Loucy (cell line): ENCODE measurements at regions not wholly inside any gene's neighbourhood (a gene's known extent, or its start where the extent isn't known, plus 50 kb on each side); places are given as distances from the start of the nearest gene placed in this dataset.

Experiments used
- H2AFZ ChIP-seq: fragments of 200-600 bp; sonication (generic); 2 replicates; pipeline ENCODE4 v1.6.0; 2016; ENCODE audit warnings: antibody characterized with exemption, mild to moderate bottlenecking, low read length, moderate library complexity
- H3F3A ChIP-seq: fragments of 200-600 bp; 2 replicates; pipeline ENCODE4 v1.6.0; 2016; ENCODE audit warnings: antibody characterized with exemption, low read depth, mild to moderate bottlenecking
- H3K27me3 ChIP-seq: fragments of 200-600 bp; sonication (generic); 2 replicates; pipeline ENCODE4 v1.6.1; 2014; ENCODE audit warnings: low read length, mild to moderate bottlenecking; ENCODE audit not compliant: insufficient read depth, poor library complexity, severe bottlenecking
- H3K36me3 ChIP-seq: fragments of 200-600 bp; sonication (generic); 2 replicates; pipeline ENCODE4 v1.6.1; 2016; ENCODE audit warnings: low read length; ENCODE audit not compliant: insufficient read depth
- H3K4me1 ChIP-seq: fragments of 200-600 bp; sonication (generic); 2 replicates; pipeline ENCODE4 v1.5.1; 2014; ENCODE audit warnings: low read length, mild to moderate bottlenecking; ENCODE audit not compliant: insufficient read depth, poor library complexity, severe bottlenecking
- H3K4me2 ChIP-seq: fragments of 200-600 bp; sonication (generic); 2 replicates; pipeline ENCODE4 v1.6.0; 2014; ENCODE audit warnings: antibody characterized with exemption, low read length, low read depth, mild to moderate bottlenecking; ENCODE audit not compliant: poor library complexity, severe bottlenecking
- H3K4me3 ChIP-seq: fragments of 200-600 bp; sonication (generic); 2 replicates; pipeline ENCODE4 v1.5.1; 2014; ENCODE audit warnings: low read length, mild to moderate bottlenecking, mixed read lengths; ENCODE audit not compliant: poor library complexity, severe bottlenecking
- H3K79me2 ChIP-seq: fragments of 200-600 bp; sonication (generic); 2 replicates; pipeline ENCODE4 v1.6.1; 2014; ENCODE audit warnings: low read length; ENCODE audit not compliant: insufficient read depth
- H3K9ac ChIP-seq: fragments of 200-600 bp; sonication (generic); 2 replicates; pipeline ENCODE4 v1.6.0; 2014; ENCODE audit warnings: mild to moderate bottlenecking, low read depth, low read length, moderate library complexity; ENCODE audit not compliant: poor library complexity, severe bottlenecking
- H3K9me2 ChIP-seq: fragments of 200-600 bp; sonication (generic); replicated peaks from 2 replicates; pipeline ENCODE4 v1.6.1; 2016; ENCODE audit warnings: low read depth, low read length, mixed read lengths
- H3K9me3 ChIP-seq: fragments of 200-600 bp; sonication (generic); 2 replicates; pipeline ENCODE4 v1.6.1; 2014; ENCODE audit warnings: mild to moderate bottlenecking, antibody characterized with exemption, low read length, low read depth; ENCODE audit not compliant: insufficient read depth
- H4K20me1 ChIP-seq: fragments of 200-600 bp; sonication (generic); 2 replicates; pipeline ENCODE4 v1.6.0; 2014; ENCODE audit warnings: antibody characterized with exemption, low read length, mild to moderate bottlenecking; ENCODE audit not compliant: insufficient read depth, poor library complexity, severe bottlenecking
- CTCF ChIP-seq: fragments of 200-600 bp; sonication (generic); conservative IDR thresholded peaks from 2 replicates; pipeline ENCODE4 v1.5.1; 2014; ENCODE audit warnings: mild to moderate bottlenecking, antibody characterized with exemption, low read length
- EZH2phosphoT487 ChIP-seq: fragments of 200-600 bp; IDR thresholded peaks from 2 replicates; pipeline ENCODE4 v1.6.1; 2018; ENCODE audit warnings: antibody characterized with exemption, mild to moderate bottlenecking, moderate library complexity, borderline replicate concordance

- TF ChIP-seq CTCF (no peak), EZH2phosphoT487 (no peak)
- Histone ChIP-seq H4K20me1 (no peaks in the 10 kb centered on the region), H3K27me3 (no peaks in the 10 kb centered on the region), H3K9me2 (no peaks in the 10 kb centered on the region), H3K4me1 (peaks cover 9% of the 10 kb centered on the region), H3K36me3 (no peaks in the 10 kb centered on the region), H3K9me3 (no peaks in the 10 kb centered on the region), H3K9ac (no peak overlapping the region), H3K79me2 (no peaks in the 10 kb centered on the region), H3K4me2 (no peak overlapping the region), H3F3A (no peaks in the 10 kb centered on the region), H3K4me3 (no peak overlapping the region), H2AFZ (no peak overlapping the region)
These were observed 267.7 kb upstream of the RASA1 start for GRCh38 chr5:86999951-87000350.

GRCh38 chr5:87002485-87002884 lies 265.2 kb upstream of the RASA1 start:
- Histone ChIP-seq H3K4me3 (no peak overlapping the region), H3K4me2 (no peak overlapping the region), H3F3A (no peaks in the 10 kb centered on the region), H3K27me3 (no peaks in the 10 kb centered on the region), H3K4me1 (no peaks in the 10 kb centered on the region), H2AFZ (no peak overlapping the region), H3K9me3 (no peaks in the 10 kb centered on the region), H4K20me1 (no peaks in the 10 kb centered on the region), H3K9ac (no peak overlapping the region), H3K79me2 (no peaks in the 10 kb centered on the region), H3K9me2 (no peaks in the 10 kb centered on the region), H3K36me3 (no peaks in the 10 kb centered on the region)
- TF ChIP-seq EZH2phosphoT487 (no peak), CTCF (no peak)

- no peak for TF ChIP-seq CTCF
- no peak for TF ChIP-seq EZH2phosphoT487
These were observed 263.6 kb upstream of the RASA1 start for GRCh38 chr5:87004101-87004500.

More at GRCh38 chr5:87004101-87004500, 263.6 kb upstream of the RASA1 start:
- Histone ChIP-seq H3K9me2 (no peaks in the 10 kb centered on the region), H3K9me3 (no peaks in the 10 kb centered on the region), H3K4me1 (no peaks in the 10 kb centered on the region), H3K27me3 (no peaks in the 10 kb centered on the region), H3K36me3 (no peaks in the 10 kb centered on the region), H3K4me2 (no peak overlapping the region), H3K4me3 (no peak overlapping the region), H3K79me2 (no peaks in the 10 kb centered on the region), H2AFZ (no peak overlapping the region), H4K20me1 (no peaks in the 10 kb centered on the region), H3F3A (no peaks in the 10 kb centered on the region), H3K9ac (no peak overlapping the region)
